ENCODE measurements at regions not wholly inside any gene's neighbourhood (a gene's known extent, or its start where the extent isn't known, plus 50 kb on each side); places are given as distances from the start of the nearest gene placed in this dataset.

- TF ChIP-seq CTCF (IDR thresholded peaks at IDR 0.05) (no peak), EP300 (IDR thresholded peaks at IDR 0.05) (no peak), POLR2A (IDR thresholded peaks at IDR 0.05) (no peak)
- Histone ChIP-seq H3K9me3 (no peaks in the 10 kb centered on the region), H3K27me3 (no peaks in the 10 kb centered on the region), H3K36me3 (no peaks in the 10 kb centered on the region), H3K4me3 (no peak overlapping the region), H3K4me1 (ENCODE audit: insufficient read depth) (no peaks in the 10 kb centered on the region), H3K27ac (no peak overlapping the region)
- 73 to 84% (median 77%) methylated on average over 3 of the region's 3 CpGs for WGBS, 3 donors
- intact Hi-C loops (cut with DNase I), result no loop called here
- DNase-seq, result no peak
Observed at GRCh38 chr1:29599826-29600225, 363.5 kb downstream of the PTPRU start.

GRCh38 chr1:29599071-29599470 lies 362.7 kb downstream of the PTPRU start:
- H3K27ac ChIP-seq, result no peak overlapping the region
- H3K27me3 ChIP-seq, result no peaks in the 10 kb centered on the region
- no peaks in the 10 kb centered on the region for H3K36me3 ChIP-seq
- WGBS, 3 donors, result 80 to 86% (median 82%) methylated on average over 5 of the region's 5 CpGs
- TF ChIP-seq POLR2A (IDR thresholded peaks at IDR 0.05), result no peak
- TF ChIP-seq EP300 (IDR thresholded peaks at IDR 0.05), result no peak
- no peak for TF ChIP-seq CTCF (IDR thresholded peaks at IDR 0.05)
- H3K9me3 ChIP-seq, result no peaks in the 10 kb centered on the region
- no peaks in the 10 kb centered on the region for H3K4me1 ChIP-seq (ENCODE audit: insufficient read depth)
- DNase-seq, result no peak
- intact Hi-C loops (cut with DNase I), result no loop called here
- H3K4me3 ChIP-seq, result no peak overlapping the region

GRCh38 chr1:29597861-29598260 lies 361.5 kb downstream of the PTPRU start:
- Histone ChIP-seq H3K27ac (no peak overlapping the region), H3K9me3 (no peaks in the 10 kb centered on the region), H3K4me3 (no peak overlapping the region), H3K4me1 (ENCODE audit: insufficient read depth) (no peaks in the 10 kb centered on the region), H3K27me3 (no peaks in the 10 kb centered on the region), H3K36me3 (no peaks in the 10 kb centered on the region)
- WGBS, 3 donors, result 67 to 79% (median 77%) methylated on average over 5 of the region's 5 CpGs
- TF ChIP-seq POLR2A (IDR thresholded peaks at IDR 0.05) (no peak), CTCF (IDR thresholded peaks at IDR 0.05) (no peak), EP300 (IDR thresholded peaks at IDR 0.05) (no peak)
- no peak for DNase-seq
- intact Hi-C loops (cut with DNase I), result no loop called here

GRCh38 chr1:29593601-29594382 lies 357.5 kb downstream of the PTPRU start:
- Histone ChIP-seq H3K36me3 (no peaks in the 10 kb centered on the region), H3K27me3 (no peaks in the 10 kb centered on the region), H3K4me1 (ENCODE audit: insufficient read depth) (no peaks in the 10 kb centered on the region), H3K27ac (no peak overlapping the region), H3K4me3 (no peak overlapping the region), H3K9me3 (no peaks in the 10 kb centered on the region)
- intact Hi-C loops (cut with DNase I), result no loop called here
- TF ChIP-seq CTCF (IDR thresholded peaks at IDR 0.05) (no peak), EP300 (IDR thresholded peaks at IDR 0.05) (no peak), POLR2A (IDR thresholded peaks at IDR 0.05) (no peak)
- 72 to 88% (median 74%) methylated on average over 4 of the region's 4 CpGs for WGBS, 3 donors
- DNase-seq, result no peak

Measured in ovary (tissue), 7 donors.